ENCODE measurements at regions not wholly inside any gene's neighbourhood (a gene's known extent, or its start where the extent isn't known, plus 50 kb on each side); places are given as distances from the start of the nearest gene placed in this dataset.

DNA sequence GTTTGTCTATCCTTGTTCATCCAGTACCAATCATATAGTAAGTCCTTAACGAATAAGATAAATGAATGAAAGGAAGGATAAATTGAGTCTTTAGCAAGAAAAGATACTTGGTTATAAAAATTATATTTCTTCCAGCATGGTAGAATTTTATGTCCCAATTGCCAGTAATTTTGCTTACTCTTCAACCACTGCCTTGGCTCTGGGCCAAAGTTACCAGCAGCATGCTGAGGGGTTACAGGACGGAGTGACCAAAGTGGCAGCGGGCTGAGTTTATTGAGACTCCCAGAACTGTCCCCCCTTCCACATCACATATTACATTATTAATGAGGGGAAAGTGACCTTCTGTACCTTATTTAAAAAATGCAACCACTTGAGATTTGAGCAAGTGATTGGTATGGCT is 121.7 kb downstream of the RASGEF1B start:
- no peak overlapping the region for H3K4me3 ChIP-seq (ENCODE audit: low read depth in 1 of 2, low read length in 1 of 2)
- no peak overlapping the region for H3K27ac ChIP-seq
- H3K27me3 ChIP-seq: no peaks in the 10 kb centered on the region
- no peaks in the 10 kb centered on the region for H3K9me3 ChIP-seq
- H3K36me3 ChIP-seq: no peaks in the 10 kb centered on the region
- no peaks in the 10 kb centered on the region for H3K4me1 ChIP-seq (ENCODE audit: control insufficient read depth in 1 of 2, insufficient read depth in 1 of 2, low read depth in 1 of 2, low read length in 1 of 2)
- TF ChIP-seq, protein P1, sequence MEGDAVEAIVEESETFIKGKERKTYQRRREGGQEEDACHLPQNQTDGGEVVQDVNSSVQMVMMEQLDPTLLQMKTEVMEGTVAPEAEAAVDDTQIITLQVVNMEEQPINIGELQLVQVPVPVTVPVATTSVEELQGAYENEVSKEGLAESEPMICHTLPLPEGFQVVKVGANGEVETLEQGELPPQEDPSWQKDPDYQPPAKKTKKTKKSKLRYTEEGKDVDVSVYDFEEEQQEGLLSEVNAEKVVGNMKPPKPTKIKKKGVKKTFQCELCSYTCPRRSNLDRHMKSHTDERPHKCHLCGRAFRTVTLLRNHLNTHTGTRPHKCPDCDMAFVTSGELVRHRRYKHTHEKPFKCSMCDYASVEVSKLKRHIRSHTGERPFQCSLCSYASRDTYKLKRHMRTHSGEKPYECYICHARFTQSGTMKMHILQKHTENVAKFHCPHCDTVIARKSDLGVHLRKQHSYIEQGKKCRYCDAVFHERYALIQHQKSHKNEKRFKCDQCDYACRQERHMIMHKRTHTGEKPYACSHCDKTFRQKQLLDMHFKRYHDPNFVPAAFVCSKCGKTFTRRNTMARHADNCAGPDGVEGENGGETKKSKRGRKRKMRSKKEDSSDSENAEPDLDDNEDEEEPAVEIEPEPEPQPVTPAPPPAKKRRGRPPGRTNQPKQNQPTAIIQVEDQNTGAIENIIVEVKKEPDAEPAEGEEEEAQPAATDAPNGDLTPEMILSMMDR (IDR thresholded peaks at IDR 0.05): no peak

DNA sequence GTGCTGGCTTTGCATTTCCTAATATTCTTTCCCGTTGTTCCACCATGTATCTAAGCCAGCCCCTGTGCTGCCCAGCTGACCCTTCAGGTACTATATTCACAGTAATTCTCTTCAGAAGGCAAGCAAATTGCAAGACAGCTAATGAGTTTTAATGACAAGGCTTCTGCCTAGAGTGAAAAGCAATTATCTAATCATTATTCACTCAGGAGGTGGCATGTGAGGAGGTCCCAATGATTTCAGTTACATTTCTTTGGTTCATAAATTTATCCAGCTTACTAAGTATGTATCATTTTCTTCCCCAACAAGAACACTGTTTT is 123.0 kb downstream of the RASGEF1B start:
- TF ChIP-seq, protein P1 (IDR thresholded peaks at IDR 0.05): no peak
- no peak overlapping the region for H3K4me3 ChIP-seq (ENCODE audit: low read depth in 1 of 2, low read length in 1 of 2)
- H3K4me1 ChIP-seq (ENCODE audit: control insufficient read depth in 1 of 2, insufficient read depth in 1 of 2, low read depth in 1 of 2, low read length in 1 of 2): no peaks in the 10 kb centered on the region
- H3K27ac ChIP-seq: no peak overlapping the region
- H3K36me3 ChIP-seq: no peaks in the 10 kb centered on the region
- H3K9me3 ChIP-seq: no peaks in the 10 kb centered on the region
- H3K27me3 ChIP-seq: no peaks in the 10 kb centered on the region

DNA sequence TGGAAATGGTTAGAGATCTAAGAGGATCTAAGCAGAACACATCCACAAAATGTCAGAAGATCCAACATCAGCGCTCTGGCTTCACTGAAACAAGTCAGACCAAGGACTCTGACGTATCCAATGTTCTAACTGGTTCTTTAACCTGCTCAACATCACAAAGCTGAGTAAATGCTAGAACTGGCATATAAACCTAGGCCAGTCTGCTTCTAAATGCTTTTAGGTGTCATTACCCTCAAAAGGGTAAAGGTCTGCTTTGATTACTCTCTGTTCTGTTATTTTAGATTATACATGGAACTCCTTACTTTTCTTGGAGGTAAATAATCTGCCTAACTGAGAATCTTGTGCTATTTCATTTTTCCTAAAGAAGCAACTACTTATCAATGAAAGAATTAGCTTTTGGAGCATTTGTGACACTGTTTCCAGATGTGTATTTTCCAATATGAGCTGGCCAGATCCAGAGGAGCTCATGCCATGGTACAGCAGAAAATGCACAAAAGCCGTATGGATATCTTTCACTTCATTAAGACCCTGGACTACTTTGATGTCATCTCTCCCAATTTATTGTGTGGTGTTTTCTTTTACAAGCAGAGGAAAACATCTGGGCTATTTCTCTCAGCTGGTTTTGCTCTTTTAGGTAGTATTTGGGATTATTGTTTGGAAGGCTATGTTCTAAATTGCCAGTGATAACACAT is 123.5 kb downstream of the RASGEF1B start:
- Histone ChIP-seq H3K27me3 (no peaks in the 10 kb centered on the region), H3K4me3 (ENCODE audit: low read depth in 1 of 2, low read length in 1 of 2) (no peak overlapping the region), H3K36me3 (no peaks in the 10 kb centered on the region), H3K9me3 (no peaks in the 10 kb centered on the region), H3K27ac (no peak overlapping the region), H3K4me1 (ENCODE audit: control insufficient read depth in 1 of 2, insufficient read depth in 1 of 2, low read depth in 1 of 2, low read length in 1 of 2) (no peaks in the 10 kb centered on the region)
- TF ChIP-seq, protein P1 (IDR thresholded peaks at IDR 0.05): no peak

DNA sequence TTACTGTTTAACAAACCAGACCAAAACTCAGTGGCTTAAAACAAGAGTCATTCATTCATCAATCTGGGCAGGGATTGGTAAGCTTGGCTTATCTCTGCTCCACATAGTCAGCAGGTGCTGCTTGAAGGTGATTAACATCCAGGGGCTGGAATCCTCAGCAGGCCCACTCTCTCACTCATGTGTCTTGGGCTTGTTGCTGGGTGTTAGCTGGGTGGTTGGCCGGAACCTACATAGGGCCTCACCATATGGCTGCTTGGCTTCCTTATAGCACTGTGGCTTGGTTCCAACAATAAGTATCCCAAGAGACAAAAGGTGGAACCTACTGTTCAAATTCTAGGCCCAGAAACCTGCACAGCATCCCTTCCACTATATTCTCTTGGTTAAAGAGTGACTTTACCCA is 125.0 kb downstream of the RASGEF1B start:
- no peaks in the 10 kb centered on the region for H3K4me1 ChIP-seq (ENCODE audit: control insufficient read depth in 1 of 2, insufficient read depth in 1 of 2, low read depth in 1 of 2, low read length in 1 of 2)
- TF ChIP-seq, protein P1 (IDR thresholded peaks at IDR 0.05): no peak
- H3K27me3 ChIP-seq: no peaks in the 10 kb centered on the region

DNA sequence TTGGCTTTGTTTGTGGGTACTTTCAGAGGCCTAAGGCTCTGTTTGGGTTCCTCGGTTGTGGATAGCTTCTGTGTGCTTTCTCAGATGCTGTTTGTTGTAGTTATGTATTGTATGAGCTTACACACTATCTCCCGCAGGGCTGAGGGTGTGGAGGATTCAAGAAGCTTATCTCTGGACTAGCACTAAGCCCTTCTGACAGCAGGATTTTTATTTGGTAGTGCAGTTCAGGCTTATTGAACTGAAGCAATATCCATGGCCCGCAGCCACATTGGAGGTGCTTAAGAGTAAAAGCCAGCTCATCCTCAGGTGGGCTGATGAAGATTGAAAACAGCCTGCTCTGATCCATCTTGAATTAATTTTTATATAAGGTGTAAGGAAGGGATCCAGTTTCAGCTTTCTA is 128.2 kb downstream of the RASGEF1B start:
- no peaks in the 10 kb centered on the region for H3K36me3 ChIP-seq
- H3K27me3 ChIP-seq: no peaks in the 10 kb centered on the region
- no peak overlapping the region for H3K27ac ChIP-seq
- no peak overlapping the region for H3K4me3 ChIP-seq (ENCODE audit: low read depth in 1 of 2, low read length in 1 of 2)
- H3K9me3 ChIP-seq: no peaks in the 10 kb centered on the region
- no peaks in the 10 kb centered on the region for H3K4me1 ChIP-seq (ENCODE audit: control insufficient read depth in 1 of 2, insufficient read depth in 1 of 2, low read depth in 1 of 2, low read length in 1 of 2)
- TF ChIP-seq, protein P1 (IDR thresholded peaks at IDR 0.05): no peak

More for the DNA sequence above, 125.0 kb downstream of the RASGEF1B start:
- Histone ChIP-seq H3K9me3 (no peaks in the 10 kb centered on the region), H3K4me3 (ENCODE audit: low read depth in 1 of 2, low read length in 1 of 2) (no peak overlapping the region), H3K27ac (no peak overlapping the region), H3K36me3 (no peaks in the 10 kb centered on the region)

Measured in neutrophil (primary cell).